ENCODE measurements at regions not wholly inside any gene's neighbourhood (a gene's known extent, or its start where the extent isn't known, plus 50 kb on each side); places are given as distances from the start of the nearest gene placed in this dataset.

GRCh38 chr10:8544057-8544380 is 489.5 kb downstream of the GATA3 start:
- TF ChIP-seq CTCF (IDR thresholded peaks at IDR 0.05; ENCODE audit: low read depth, low read length) = no peak
- no peak for DNase-seq (ENCODE audit: low read depth in 2 of 2)
- H3K4me3 ChIP-seq (replicated peaks in 1 of 2; ENCODE audit: low read depth in 2 of 2, low read length in 2 of 2) = no peak overlapping the region

GRCh38 chr10:8544500-8544899 is 490.0 kb downstream of the GATA3 start:
- H3K4me3 ChIP-seq (replicated peaks in 1 of 2; ENCODE audit: low read depth in 2 of 2, low read length in 2 of 2) = no peak overlapping the region
- no peak for TF ChIP-seq CTCF (IDR thresholded peaks at IDR 0.05; ENCODE audit: low read depth, low read length)
- no peak for DNase-seq (ENCODE audit: low read depth in 2 of 2)

GRCh38 chr10:8554574-8554973 is 500.1 kb downstream of the GATA3 start:
- DNase-seq (ENCODE audit: low read depth in 2 of 2) = no peak
- no peak for TF ChIP-seq CTCF (IDR thresholded peaks at IDR 0.05; ENCODE audit: low read depth, low read length)

GRCh38 chr10:8556321-8556720 is 501.8 kb downstream of the GATA3 start:
- TF ChIP-seq CTCF (IDR thresholded peaks at IDR 0.05; ENCODE audit: low read depth, low read length) = no peak
- DNase-seq (ENCODE audit: low read depth in 2 of 2) = no peak
- no peak overlapping the region for H3K4me3 ChIP-seq (replicated peaks in 1 of 2; ENCODE audit: low read depth in 2 of 2, low read length in 2 of 2)

More at GRCh38 chr10:8554574-8554973, 500.1 kb downstream of the GATA3 start:
- no peak overlapping the region for H3K4me3 ChIP-seq (replicated peaks in 1 of 2; ENCODE audit: low read depth in 2 of 2, low read length in 2 of 2)

GRCh38 chr10:8563478-8563877 is 509.0 kb downstream of the GATA3 start:
- no peak for DNase-seq (ENCODE audit: low read depth in 2 of 2)
- no peak for TF ChIP-seq CTCF (IDR thresholded peaks at IDR 0.05; ENCODE audit: low read depth, low read length)
- no peak overlapping the region for H3K4me3 ChIP-seq (replicated peaks in 1 of 2; ENCODE audit: low read depth in 2 of 2, low read length in 2 of 2)

GRCh38 chr10:8566737-8567136 is 512.2 kb downstream of the GATA3 start:
- no peak overlapping the region for H3K4me3 ChIP-seq (replicated peaks in 1 of 2; ENCODE audit: low read depth in 2 of 2, low read length in 2 of 2)
- no peak for DNase-seq (ENCODE audit: low read depth in 2 of 2)
- TF ChIP-seq CTCF (IDR thresholded peaks at IDR 0.05; ENCODE audit: low read depth, low read length) = no peak

GRCh38 chr10:8568401-8568800 is 513.9 kb downstream of the GATA3 start:
- no peak for TF ChIP-seq CTCF (IDR thresholded peaks at IDR 0.05; ENCODE audit: low read depth, low read length)
- no peak overlapping the region for H3K4me3 ChIP-seq (replicated peaks in 1 of 2; ENCODE audit: low read depth in 2 of 2, low read length in 2 of 2)
- no peak for DNase-seq (ENCODE audit: low read depth in 2 of 2)
